NCI-H69 (cell line): ENCODE measurements at regions not wholly inside any gene's neighbourhood (a gene's known extent, or its start where the extent isn't known, plus 50 kb on each side); places are given as distances from the start of the nearest gene placed in this dataset.
"Not testable (repeated sequence)": the region's sequence is repeated elsewhere in the genome, so short reads cannot be mapped to it uniquely, and the experiment has no call there.

Source experiments
- DNase-seq: peaks from one replicate; lab custom pipeline; 2025; lab: John Stamatoyannopoulos, UW

DNA sequence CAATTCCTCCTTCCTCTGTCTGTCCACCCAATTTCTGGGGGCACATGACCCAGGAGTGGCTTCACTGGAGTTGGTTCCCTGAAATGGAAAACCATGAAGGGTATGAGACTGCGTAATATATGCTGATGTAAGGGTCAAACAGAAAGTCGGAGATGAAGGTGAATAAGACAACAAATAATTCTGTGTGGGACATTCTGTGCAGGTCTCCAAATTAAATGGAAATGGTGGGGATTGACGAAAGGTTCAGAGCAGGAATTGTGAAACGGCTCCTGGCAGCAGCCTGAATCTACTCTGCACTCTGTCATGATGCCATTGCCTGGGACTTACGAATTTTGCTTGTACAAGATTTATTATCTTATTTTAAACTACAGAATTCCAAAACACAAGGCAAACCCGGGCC, 174.8 kb upstream of the RORA start:
- no peak for DNase-seq

- DNase-seq: no peak
These were observed 173.0 kb upstream of the RORA start for GRCh38 chr15:61401903-61402698.

DNA sequence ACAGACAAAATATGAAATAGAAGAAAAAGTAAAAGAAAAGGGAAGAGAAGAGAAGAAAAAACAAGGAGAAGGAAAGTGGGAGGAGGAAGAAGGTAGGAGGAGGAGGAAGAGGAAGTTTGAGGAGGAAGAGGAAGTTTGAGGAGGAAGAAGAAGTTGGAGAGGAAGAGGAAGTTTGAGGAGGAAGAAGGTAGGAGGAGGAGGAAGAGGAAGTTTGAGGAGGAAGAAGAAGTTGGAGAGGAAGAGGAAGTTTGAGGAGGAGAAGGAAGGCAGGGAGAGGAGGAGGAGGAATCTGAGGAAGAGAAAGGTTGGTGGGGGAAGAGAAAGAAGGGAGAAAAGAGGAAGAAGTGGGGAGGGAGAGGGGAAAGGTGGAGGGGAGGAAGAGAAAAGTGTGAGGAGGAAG, 169.2 kb upstream of the RORA start:
- no peak for DNase-seq

GRCh38 chr15:61396235-61396919, 167.3 kb upstream of the RORA start:
- no peak for DNase-seq

DNA sequence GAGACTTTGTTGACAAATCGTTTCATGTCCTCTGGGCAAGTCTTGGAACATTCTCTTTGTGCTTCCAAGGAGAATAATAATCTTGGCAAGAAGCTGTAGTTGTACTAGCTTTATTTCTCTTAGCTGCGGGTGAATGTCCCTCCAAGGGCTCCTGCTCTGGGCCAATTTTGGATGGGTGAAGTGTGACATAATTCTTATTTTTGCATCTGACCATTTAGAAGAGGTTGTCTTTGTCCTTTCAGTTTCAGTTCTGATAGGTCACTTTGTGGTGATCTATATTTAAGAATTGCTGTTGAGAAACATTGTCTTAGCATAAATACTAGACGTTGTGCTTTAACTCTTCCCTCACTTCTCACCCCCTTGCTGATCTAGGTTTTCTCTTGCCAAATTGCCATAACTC, 164.8 kb upstream of the RORA start:
- DNase-seq: no peak

- no peak for DNase-seq
These were observed 164.4 kb upstream of the RORA start for GRCh38 chr15:61393524-61393923.

DNA sequence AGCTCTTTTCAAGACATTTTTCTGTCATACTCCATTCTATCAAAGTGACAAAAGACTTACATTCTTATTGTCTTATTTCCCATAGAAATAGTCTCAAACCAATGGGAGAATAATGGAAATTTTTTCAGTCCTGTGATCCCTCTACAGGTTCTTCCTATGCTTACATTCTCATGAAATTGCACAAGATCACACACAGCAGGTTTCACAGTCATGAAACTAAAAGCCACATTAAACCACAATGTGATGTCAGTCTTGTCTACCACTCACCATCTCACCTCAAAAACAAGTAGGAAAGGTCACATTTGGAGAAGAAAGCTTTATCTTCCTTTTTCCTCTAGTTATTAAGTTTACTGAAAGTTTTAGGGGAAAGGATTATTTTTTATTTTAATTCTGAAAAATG, 161.0 kb upstream of the RORA start:
- DNase-seq: no peak

DNA sequence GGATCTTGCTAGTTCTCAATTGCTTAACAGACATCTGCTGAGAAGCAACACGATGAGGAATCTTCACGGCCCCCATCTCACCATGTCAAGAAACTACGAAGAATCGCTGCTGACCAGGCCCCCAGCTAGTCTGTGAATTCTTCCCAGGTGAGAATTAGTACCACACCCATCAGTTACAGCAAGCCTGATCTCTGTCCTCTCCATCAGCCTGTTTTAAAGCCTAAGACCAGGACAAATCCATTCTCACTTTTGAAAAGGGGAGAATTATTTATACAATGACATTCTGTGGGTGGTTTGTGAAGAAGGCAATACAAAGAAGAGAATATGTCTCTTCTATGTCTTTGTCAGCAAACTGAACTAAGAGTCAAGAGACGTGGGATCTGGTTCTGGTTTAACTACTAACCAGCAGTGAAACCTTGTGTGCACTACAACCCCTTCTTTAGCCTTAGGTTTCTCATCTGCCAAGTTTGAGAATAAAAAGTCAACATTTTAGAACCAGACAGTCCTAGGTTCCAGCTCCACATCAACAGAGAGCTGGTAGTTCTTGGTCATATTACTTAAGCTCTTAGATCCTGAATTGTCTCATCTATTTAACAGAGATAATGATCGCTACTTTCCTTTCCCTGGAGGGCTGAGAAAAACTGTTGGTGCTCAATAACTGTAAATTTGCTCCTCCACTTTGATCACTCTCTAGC, 160.4 kb upstream of the RORA start:
- DNase-seq: no peak

GRCh38 chr15:61387675-61388074, 158.6 kb upstream of the RORA start:
- DNase-seq: no peak

DNA sequence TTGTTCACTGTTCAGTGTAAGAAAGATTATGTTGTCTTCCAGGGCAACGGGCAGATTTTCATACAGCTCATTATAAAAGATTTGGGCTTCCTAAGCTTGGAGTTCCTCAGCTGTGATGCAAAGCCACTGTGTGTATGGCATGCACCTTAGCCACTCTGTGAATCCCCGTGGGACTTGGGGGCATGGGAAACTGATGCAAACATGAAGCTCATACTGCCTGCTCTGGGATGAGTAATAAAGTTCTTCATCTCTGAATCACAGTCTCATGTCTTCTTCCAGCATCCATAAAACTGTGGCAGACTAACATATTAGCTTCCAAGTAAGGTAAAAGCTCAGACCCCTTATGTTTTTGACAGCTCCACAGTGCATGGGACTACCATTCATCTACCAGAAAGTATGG, 154.3 kb upstream of the RORA start:
- no peak for DNase-seq

DNA sequence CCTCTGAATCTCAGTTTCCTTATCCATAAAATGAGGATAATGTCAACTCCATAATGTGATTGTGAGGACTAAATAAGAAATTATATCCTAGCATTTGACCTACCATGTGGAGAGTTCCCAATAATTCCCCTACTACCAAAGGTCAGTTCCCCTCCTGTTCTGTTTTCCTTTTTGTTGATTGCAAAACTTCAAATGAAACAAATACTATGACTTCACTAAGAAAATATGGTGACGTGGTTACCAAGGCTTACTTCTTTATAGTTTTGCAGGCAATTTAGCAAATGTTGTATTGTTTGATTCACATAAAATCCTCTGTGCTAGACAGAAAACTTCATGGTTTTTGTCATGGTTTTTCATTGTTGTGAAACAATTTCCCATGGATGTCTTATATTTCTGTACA, 153.8 kb upstream of the RORA start:
- no peak for DNase-seq

DNA sequence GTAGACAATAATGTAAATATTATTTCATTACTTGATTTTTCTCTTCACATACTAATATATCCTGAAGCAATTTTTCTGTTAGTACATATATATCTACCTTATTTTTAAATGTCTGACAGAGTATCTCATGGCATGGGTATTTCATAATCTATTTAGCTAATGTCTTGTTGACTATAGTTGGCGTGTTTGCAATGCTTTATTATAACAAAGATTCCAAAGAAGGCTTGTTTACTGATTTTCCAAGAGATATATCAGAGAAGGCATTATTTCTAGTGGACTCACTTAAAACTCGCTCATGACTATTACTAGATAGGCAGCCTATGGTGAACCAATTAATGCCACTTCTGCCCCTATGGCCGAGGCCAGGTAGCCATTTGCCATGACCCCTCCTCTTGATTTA, 152.4 kb upstream of the RORA start:
- no peak for DNase-seq

DNA sequence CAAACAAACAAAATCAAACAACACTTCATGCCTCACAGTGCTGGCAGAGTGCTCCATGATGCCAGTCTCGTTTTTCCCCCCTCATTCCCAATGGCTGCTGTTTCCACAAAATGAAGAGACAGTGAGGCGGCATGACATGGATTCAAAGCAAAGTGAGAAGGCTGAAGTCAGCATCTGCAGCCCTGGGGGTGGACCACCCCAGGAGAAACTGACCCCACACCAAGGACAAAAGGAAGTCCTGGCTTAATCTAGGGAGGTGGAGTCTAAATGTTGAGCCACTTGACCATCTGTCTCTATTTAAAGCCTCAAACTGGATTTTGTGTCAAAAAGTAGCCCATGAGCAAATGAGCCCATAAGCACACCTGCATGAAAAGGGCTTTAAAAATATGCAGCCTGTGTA, 151.2 kb upstream of the RORA start:
- no peak for DNase-seq

DNA sequence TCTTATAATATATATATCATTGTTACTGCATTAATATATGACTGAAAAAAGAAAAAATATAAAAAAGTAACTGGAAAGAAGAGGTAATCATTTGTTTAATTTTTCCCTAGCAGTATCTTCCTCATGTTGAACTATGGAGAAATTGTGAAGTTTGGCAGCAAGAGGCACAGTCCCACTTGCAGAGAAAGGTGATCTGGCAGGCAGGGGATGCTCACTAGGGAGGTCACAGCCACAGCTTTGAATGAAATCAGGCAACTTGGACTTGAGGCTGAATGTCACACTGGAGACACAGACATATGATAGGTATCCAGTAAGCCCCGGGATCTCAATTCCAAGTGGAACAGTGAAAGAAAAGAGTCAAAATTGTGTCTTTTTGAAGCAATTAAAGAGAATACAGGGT, 149.9 kb upstream of the RORA start:
- DNase-seq: no peak

DNA sequence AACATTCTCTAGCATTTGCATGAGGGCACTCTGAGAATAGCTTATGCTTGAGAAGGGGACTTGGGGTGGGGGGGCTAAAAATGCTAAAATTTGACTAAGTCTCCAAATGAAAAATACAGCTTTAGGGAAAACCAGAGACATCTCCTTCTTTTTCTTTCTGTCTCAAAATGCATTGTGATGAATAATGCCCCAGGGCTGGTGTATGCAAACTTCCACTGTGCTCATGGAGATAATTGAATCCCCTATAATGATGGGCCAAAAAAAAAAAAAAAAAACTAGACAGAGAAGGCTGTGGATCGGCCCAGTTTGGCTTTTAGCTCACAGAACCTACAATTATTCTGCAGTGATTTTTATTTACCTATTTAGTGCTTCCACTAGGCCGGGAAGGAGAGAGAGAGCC, 147.9 kb upstream of the RORA start:
- DNase-seq: no peak

GRCh38 chr15:61376516-61376915, 147.4 kb upstream of the RORA start:
- DNase-seq: no peak

GRCh38 chr15:61374848-61375247, 145.7 kb upstream of the RORA start:
- DNase-seq: no peak

DNA sequence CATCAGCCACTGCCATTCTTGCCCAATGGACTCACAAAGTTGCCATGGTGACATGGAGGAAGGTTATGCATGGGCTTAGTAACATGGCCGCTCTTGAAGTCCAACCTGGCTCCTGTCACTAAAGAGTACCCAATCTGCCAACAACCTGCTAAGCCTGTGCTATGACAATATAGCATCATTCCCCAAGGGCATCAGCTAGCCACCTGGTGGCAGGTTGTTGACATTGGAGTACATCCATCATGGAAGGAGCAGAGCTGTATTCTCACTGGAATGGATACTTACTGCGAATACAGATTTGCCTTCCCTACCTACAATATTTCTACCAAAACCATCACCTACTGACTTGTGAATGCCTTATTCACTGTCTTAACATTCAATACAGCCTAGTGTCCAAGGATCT, 138.9 kb upstream of the RORA start:
- DNase-seq: peak; percentile 37

- DNase-seq: peak; percentile 70
These were observed 135.8 kb upstream of the RORA start for GRCh38 chr15:61364871-61365270.

DNA sequence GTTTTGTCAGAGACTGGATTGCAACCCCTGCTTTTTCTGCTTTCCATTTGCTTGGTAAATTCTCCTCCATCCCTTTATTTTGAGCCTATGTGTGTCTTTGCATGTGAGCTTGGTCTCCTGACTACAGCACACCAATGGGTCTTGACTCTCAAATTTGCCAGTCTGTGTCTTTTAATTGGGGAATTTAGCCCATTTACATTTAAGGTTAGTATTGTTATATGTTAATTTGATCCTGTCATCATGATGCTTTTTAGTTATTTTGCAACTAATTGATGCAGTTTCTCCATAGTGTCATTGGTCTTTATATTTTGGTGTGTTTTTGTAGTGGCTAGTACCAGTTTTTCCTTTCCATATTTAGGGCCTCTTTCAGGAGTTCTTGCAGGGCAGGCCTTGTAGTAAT, 133.8 kb upstream of the RORA start:
- DNase-seq: not testable (repeated sequence)

GRCh38 chr15:61344293-61344692, 115.2 kb upstream of the RORA start:
- DNase-seq: no peak

- DNase-seq: no peak
These were observed 113.3 kb upstream of the RORA start for GRCh38 chr15:61342390-61342789.

DNA sequence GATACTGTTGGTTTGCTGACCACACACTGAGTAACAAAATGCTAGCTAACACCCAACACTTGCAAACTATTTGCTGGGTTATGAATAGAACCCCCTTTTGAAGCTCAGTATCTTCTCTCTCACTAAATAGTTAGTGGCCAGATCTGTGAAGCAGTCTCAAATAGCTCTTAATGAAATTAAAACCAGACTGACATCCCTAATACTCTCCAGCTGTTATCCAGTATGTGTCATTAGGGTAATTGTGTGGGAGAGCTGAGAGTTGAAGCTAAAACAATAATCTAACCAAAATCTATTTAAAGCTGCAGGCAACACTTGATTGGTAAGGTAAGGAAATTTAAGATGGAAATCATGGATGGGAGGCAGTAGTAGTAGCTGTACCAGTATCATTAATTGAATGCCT, 110.4 kb upstream of the RORA start:
- no peak for DNase-seq
